ENCODE measurements at regions not wholly inside any gene's neighbourhood (a gene's known extent, or its start where the extent isn't known, plus 50 kb on each side); places are given as distances from the start of the nearest gene placed in this dataset.

DNA sequence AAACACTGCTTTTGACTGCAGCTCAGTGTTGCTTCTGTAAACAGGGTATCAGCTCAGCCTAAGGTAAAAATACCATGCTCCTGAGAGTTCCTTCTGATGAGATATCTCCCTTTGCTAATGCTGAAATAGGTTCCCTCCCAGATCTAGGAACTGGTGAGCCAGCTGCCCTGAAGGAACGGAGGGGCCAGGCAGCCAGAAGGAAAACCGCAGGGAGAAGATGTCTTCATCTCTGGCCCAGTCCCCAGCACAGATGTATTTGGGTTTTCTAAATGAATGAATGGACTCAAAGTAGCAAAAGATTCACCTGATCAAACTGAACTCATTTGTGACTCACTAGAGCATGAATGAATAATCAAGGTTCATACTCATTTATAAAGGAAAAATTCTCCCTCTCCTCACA is 247.8 kb downstream of the MSRB3 start:
- H3K27ac ChIP-seq: no peak overlapping the region
- TF ChIP-seq ZFX (IDR thresholded peaks at IDR 0.05; ENCODE audit: borderline replicate concordance) (no peak), CTCF (IDR thresholded peaks at IDR 0.05) (no peak)

GRCh38 chr12:65528127-65528526 is 249.6 kb downstream of the MSRB3 start:
- TF ChIP-seq CTCF (IDR thresholded peaks at IDR 0.05) (no peak), ZFX (IDR thresholded peaks at IDR 0.05; ENCODE audit: borderline replicate concordance) (no peak)

GRCh38 chr12:65529106-65529505 is 250.6 kb downstream of the MSRB3 start:
- TF ChIP-seq ZFX (IDR thresholded peaks at IDR 0.05; ENCODE audit: borderline replicate concordance): no peak
- no peak for TF ChIP-seq CTCF (IDR thresholded peaks at IDR 0.05)
- no peak overlapping the region for H3K27ac ChIP-seq

More at GRCh38 chr12:65528127-65528526, 249.6 kb downstream of the MSRB3 start:
- no peak overlapping the region for H3K27ac ChIP-seq

- no peak for TF ChIP-seq ZFX (IDR thresholded peaks at IDR 0.05; ENCODE audit: borderline replicate concordance)
- no peak for TF ChIP-seq CTCF (IDR thresholded peaks at IDR 0.05)
- H3K27ac ChIP-seq: no peak overlapping the region
Observed at GRCh38 chr12:65529771-65530435, 251.4 kb downstream of the MSRB3 start.

DNA sequence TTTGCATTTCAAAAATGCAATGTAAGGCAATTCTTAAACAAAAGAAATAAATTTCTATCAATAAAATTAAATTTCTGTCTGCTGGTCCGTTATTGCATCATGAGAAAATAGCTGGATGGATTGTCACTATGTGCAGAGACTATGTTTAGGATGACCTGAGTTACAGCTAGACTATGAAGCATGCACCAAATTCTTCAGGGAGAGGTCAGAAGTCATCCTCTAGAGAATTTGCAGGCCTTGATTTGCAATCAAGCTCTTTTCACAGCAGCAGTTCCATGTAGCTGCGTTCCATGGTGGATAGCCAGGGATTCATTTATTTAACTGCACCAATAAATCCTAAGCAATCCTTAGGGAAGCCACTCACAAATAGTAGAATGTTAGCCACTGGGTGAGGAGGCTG is 253.7 kb downstream of the MSRB3 start:
- TF ChIP-seq ZFX (IDR thresholded peaks at IDR 0.05; ENCODE audit: borderline replicate concordance): no peak
- no peak for TF ChIP-seq CTCF (IDR thresholded peaks at IDR 0.05)
- H3K27ac ChIP-seq: no peak overlapping the region

GRCh38 chr12:65532764-65533163 is 254.3 kb downstream of the MSRB3 start:
- no peak overlapping the region for H3K27ac ChIP-seq
- TF ChIP-seq CTCF (IDR thresholded peaks at IDR 0.05) (no peak), ZFX (IDR thresholded peaks at IDR 0.05; ENCODE audit: borderline replicate concordance) (no peak)

- no peak for TF ChIP-seq ZFX (IDR thresholded peaks at IDR 0.05; ENCODE audit: borderline replicate concordance)
- TF ChIP-seq CTCF (IDR thresholded peaks at IDR 0.05): no peak
- no peak overlapping the region for H3K27ac ChIP-seq
Observed at GRCh38 chr12:65533177-65533883, 254.8 kb downstream of the MSRB3 start.

Data from 22Rv1 (cell line).